ENCODE measurements at regions not wholly inside any gene's neighbourhood (a gene's known extent, or its start where the extent isn't known, plus 50 kb on each side); places are given as distances from the start of the nearest gene placed in this dataset.

GRCh38 chr15:69789648-69790393 is 307.9 kb downstream of the TLE3 start:
- H3K4me1 ChIP-seq = no peaks in the 10 kb centered on the region
- H3K27ac ChIP-seq = no peak overlapping the region
- H3K36me3 ChIP-seq = no peaks in the 10 kb centered on the region
- no peaks in the 10 kb centered on the region for H3K9me3 ChIP-seq
- ATAC-seq = no peak
- H3K4me3 ChIP-seq = no peak overlapping the region
- no peaks in the 10 kb centered on the region for H3K27me3 ChIP-seq (ENCODE audit: low read depth)
- no peak for DNase-seq
- no peak for TF ChIP-seq CTCF (IDR thresholded peaks at IDR 0.05)
- intact Hi-C loops (cut with DNase I) = no loop called here

GRCh38 chr15:69790632-69791031 is 307.1 kb downstream of the TLE3 start:
- no peak for ATAC-seq
- DNase-seq = no peak
- TF ChIP-seq CTCF (IDR thresholded peaks at IDR 0.05) = no peak
- Histone ChIP-seq H3K4me1 (peaks cover 8% of the 10 kb centered on the region), H3K9me3 (no peaks in the 10 kb centered on the region), H3K27me3 (ENCODE audit: low read depth) (no peaks in the 10 kb centered on the region), H3K27ac (no peak overlapping the region), H3K4me3 (no peak overlapping the region), H3K36me3 (no peaks in the 10 kb centered on the region)
- intact Hi-C loops (cut with DNase I) = no loop called here

- H3K27me3 ChIP-seq (ENCODE audit: low read depth) = no peaks in the 10 kb centered on the region
- H3K4me3 ChIP-seq = no peak overlapping the region
- H3K4me1 ChIP-seq = peaks cover 13% of the 10 kb centered on the region
- ATAC-seq (no peak), DNase-seq (no peak)
- H3K36me3 ChIP-seq = no peaks in the 10 kb centered on the region
- TF ChIP-seq CTCF (IDR thresholded peaks at IDR 0.05) = no peak
- H3K9me3 ChIP-seq = no peaks in the 10 kb centered on the region
- H3K27ac ChIP-seq = no peak overlapping the region
- intact Hi-C loops (cut with DNase I) = no loop called here
Measured at GRCh38 chr15:69792823-69793222, 304.9 kb downstream of the TLE3 start.

- ATAC-seq (no peak), DNase-seq (no peak)
- Histone ChIP-seq H3K27me3 (ENCODE audit: low read depth) (no peaks in the 10 kb centered on the region), H3K4me3 (no peak overlapping the region), H3K4me1 (peaks cover 13% of the 10 kb centered on the region), H3K36me3 (no peaks in the 10 kb centered on the region), H3K9me3 (no peaks in the 10 kb centered on the region), H3K27ac (no peak overlapping the region)
- TF ChIP-seq CTCF (IDR thresholded peaks at IDR 0.05) = no peak
- intact Hi-C loops (cut with DNase I) = no loop called here
Measured at GRCh38 chr15:69793431-69793780, 304.3 kb downstream of the TLE3 start.

- Histone ChIP-seq H3K27me3 (ENCODE audit: low read depth) (no peaks in the 10 kb centered on the region), H3K9me3 (no peaks in the 10 kb centered on the region), H3K36me3 (no peaks in the 10 kb centered on the region), H3K4me3 (no peak overlapping the region), H3K27ac (peak overlapping the region; percentile 79), H3K4me1 (peaks cover 17% of the 10 kb centered on the region)
- ATAC-seq = peak in 1 of 2 donors; percentile 26
- intact Hi-C loops (cut with DNase I) = no loop called here
- TF ChIP-seq CTCF (IDR thresholded peaks at IDR 0.05) = no peak
- DNase-seq = no peak
Measured at GRCh38 chr15:69793781-69794451, 303.8 kb downstream of the TLE3 start.
